Nephron (organoid): ENCODE measurements at regions not wholly inside any gene's neighbourhood (a gene's known extent, or its start where the extent isn't known, plus 50 kb on each side); places are given as distances from the start of the nearest gene placed in this dataset.

ENCODE experiments used
- H3K27ac Mint-ChIP-seq, 3 experiments: 2 replicates each; pipeline ENCODE4 v1.8.0; 2020; ENCODE audit warnings: mixed read lengths in 3 of 3, mild to moderate bottlenecking in 2 of 3, moderate library complexity in 1 of 3
- H3K27me3 Mint-ChIP-seq: 2 replicates; pipeline ENCODE4 v1.8.0; 2021; ENCODE audit warnings: low read depth, mild to moderate bottlenecking, moderate library complexity, mixed read lengths
- H3K36me3 Mint-ChIP-seq: 2 replicates; pipeline ENCODE4 v1.8.0; 2020; ENCODE audit warnings: low read depth, mixed read lengths
- H3K4me1 Mint-ChIP-seq: 2 replicates; pipeline ENCODE4 v1.8.0; 2020; ENCODE audit warnings: mixed read lengths
- H3K4me3 Mint-ChIP-seq, 3 experiments: 2 replicates each; pipeline ENCODE4 v1.8.0; 2020; ENCODE audit warnings: mild to moderate bottlenecking in 3 of 3, mixed read lengths in 3 of 3, moderate library complexity in 2 of 3
- H3K9me3 Mint-ChIP-seq: 2 replicates; pipeline ENCODE4 v1.8.0; 2020; ENCODE audit warnings: mixed read lengths
- CTCF ChIP-seq, 3 experiments: fragments of 200-600 bp; sonication (generic); IDR thresholded peaks; one replicate each; pipeline ENCODE4 v1.5.0; 2021; ENCODE audit warnings: antibody characterized with exemption in 3 of 3; ENCODE audit not compliant: unreplicated experiment in 3 of 3

- H3K27me3 Mint-ChIP-seq, result no peaks in the 10 kb centered on the region
- TF ChIP-seq CTCF (IDR thresholded peaks at IDR 0.05; ENCODE audit: unreplicated experiment in 3 of 3), result no peak
- H3K4me3 Mint-ChIP-seq, result peak overlapping the region; percentile 13 to 80 (median 59)
- H3K9me3 Mint-ChIP-seq, result no peaks in the 10 kb centered on the region
- H3K36me3 Mint-ChIP-seq, result no peaks in the 10 kb centered on the region
- peak overlapping the region; percentile 93 to 99 (median 99) for H3K27ac Mint-ChIP-seq
- peaks cover 74% of the 10 kb centered on the region for H3K4me1 Mint-ChIP-seq
These were observed 372.2 kb downstream of the NFIB start for GRCh38 chr9:13941714-13942113.

- no peaks in the 10 kb centered on the region for H3K9me3 Mint-ChIP-seq
- H3K4me3 Mint-ChIP-seq, result no peak overlapping the region
- peaks cover 71% of the 10 kb centered on the region for H3K4me1 Mint-ChIP-seq
- TF ChIP-seq CTCF (IDR thresholded peaks at IDR 0.05; ENCODE audit: unreplicated experiment in 3 of 3), result no peak
- H3K36me3 Mint-ChIP-seq, result no peaks in the 10 kb centered on the region
- H3K27me3 Mint-ChIP-seq, result no peaks in the 10 kb centered on the region
- H3K27ac Mint-ChIP-seq, result peak overlapping the region; percentile 83 to 99 (median 99)
These were observed 374.0 kb downstream of the NFIB start for GRCh38 chr9:13939701-13940490.

- peak overlapping the region; percentile 83 to 99 (median 99) for H3K27ac Mint-ChIP-seq
- no peaks in the 10 kb centered on the region for H3K27me3 Mint-ChIP-seq
- H3K36me3 Mint-ChIP-seq, result no peaks in the 10 kb centered on the region
- no peak overlapping the region for H3K4me3 Mint-ChIP-seq
- no peak for TF ChIP-seq CTCF (IDR thresholded peaks at IDR 0.05; ENCODE audit: unreplicated experiment in 3 of 3)
- no peaks in the 10 kb centered on the region for H3K9me3 Mint-ChIP-seq
- peaks cover 67% of the 10 kb centered on the region for H3K4me1 Mint-ChIP-seq
These were observed 374.8 kb downstream of the NFIB start for GRCh38 chr9:13939134-13939533.

- no peaks in the 10 kb centered on the region for H3K27me3 Mint-ChIP-seq
- TF ChIP-seq CTCF (IDR thresholded peaks at IDR 0.05; ENCODE audit: unreplicated experiment in 3 of 3), result no peak
- H3K36me3 Mint-ChIP-seq, result no peaks in the 10 kb centered on the region
- peak overlapping the region in 1 of 3 experiments; percentile 13 for H3K27ac Mint-ChIP-seq
- H3K4me3 Mint-ChIP-seq, result no peak overlapping the region
- no peaks in the 10 kb centered on the region for H3K9me3 Mint-ChIP-seq
- peaks cover 48% of the 10 kb centered on the region for H3K4me1 Mint-ChIP-seq
These were observed 379.5 kb downstream of the NFIB start for GRCh38 chr9:13934416-13934815.

- Mint-ChIP-seq H3K4me1 (peaks cover 43% of the 10 kb centered on the region), H3K27ac (peak overlapping the region; percentile 71 to 95 (median 91)), H3K9me3 (no peaks in the 10 kb centered on the region), H3K4me3 (no peak overlapping the region), H3K27me3 (no peaks in the 10 kb centered on the region), H3K36me3 (no peaks in the 10 kb centered on the region)
- no peak for TF ChIP-seq CTCF (IDR thresholded peaks at IDR 0.05; ENCODE audit: unreplicated experiment in 3 of 3)
These were observed 380.7 kb downstream of the NFIB start for GRCh38 chr9:13933268-13933656.
